Stimulated activated CD8-positive, alpha-beta memory T cell treated with anti-CD3 and anti-CD28 coated beads, Interleukin-4, amount 100 ng/mL, for 48 hours (primary cell): ENCODE measurements at regions not wholly inside any gene's neighbourhood (a gene's known extent, or its start where the extent isn't known, plus 50 kb on each side); places are given as distances from the start of the nearest gene placed in this dataset.

Experiments
- DNase-seq: peaks from one replicate; pipeline ENCODE4 v3.0.0-alpha.2; 2020

DNA sequence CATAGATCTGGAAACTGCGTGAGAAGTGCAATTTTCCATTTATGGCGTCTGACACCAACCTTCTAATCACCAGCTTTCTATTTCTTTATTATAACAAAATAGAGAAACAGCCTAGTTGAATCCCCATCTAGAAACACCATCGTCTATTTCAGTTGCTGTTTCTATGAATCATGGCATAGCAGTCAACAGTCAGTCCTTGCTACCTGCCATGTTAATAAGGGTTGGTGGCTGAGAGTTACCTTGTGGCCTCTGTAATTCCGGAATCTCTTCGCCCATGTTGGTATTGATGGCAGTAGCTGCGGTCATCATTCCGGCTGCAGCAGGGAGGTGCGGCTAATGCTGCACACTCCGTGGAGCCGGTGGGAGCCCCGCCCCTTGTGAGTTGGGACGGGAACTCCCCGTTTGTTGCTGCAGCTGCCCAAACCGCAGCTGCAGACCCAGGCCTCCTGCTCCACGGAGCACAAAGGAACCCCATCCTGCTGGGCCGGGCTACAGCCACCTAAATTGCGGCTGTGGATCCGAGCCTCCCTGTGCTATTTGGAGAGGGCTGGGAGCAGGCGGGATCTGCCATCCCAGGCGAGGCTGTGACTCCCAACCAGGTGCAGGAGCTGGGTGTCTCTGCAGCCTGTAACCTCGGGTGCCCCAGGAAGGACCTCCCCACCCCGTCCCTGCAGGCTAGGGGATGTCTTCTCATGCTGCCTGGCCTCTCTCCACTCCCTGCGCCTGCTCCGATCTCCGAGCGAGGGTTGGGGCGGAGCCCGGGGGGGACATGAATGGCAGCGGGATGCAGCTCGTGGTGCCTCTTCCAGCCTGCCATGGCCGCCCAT lies 115.4 kb upstream of the STK26 start:
- no peak for DNase-seq

DNA sequence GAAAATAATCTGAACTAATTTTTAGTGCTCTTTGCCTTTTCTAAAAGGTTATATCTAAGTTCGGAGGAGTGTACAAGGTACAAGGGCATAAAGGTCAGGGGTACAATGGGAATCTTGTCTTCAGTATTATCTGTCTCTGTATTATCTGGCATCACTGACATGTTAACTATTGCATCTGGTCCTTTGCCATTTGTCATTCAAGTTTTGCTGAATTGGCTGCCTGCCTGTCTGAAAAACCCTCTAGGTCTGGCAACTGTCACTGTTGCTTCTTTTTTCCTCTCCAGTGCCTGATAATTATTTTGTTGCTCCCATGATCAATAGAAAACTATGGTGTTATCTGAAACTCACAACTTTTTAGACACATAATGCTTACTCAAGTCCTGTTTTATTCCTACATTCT lies 112.5 kb upstream of the STK26 start:
- DNase-seq, result no peak

DNA sequence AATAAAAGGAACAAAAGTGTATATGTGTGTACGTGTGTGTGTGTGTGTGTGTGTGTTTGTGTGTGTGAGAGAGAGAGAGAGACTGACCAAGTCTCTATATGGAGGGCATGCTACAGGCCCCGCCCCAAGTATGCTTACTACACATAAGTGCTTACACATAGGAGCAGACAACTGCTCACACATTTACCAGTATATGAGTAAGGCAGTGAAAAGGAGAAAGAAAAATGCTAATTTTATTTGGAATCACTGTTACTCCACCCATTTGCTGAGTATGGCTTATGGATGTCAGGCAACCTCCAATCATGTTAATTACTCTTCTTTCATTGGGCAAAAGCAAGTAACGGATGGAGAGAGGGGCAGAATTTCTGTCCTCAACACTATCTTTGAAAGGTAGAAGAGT lies 107.6 kb upstream of the STK26 start:
- no peak for DNase-seq

DNA sequence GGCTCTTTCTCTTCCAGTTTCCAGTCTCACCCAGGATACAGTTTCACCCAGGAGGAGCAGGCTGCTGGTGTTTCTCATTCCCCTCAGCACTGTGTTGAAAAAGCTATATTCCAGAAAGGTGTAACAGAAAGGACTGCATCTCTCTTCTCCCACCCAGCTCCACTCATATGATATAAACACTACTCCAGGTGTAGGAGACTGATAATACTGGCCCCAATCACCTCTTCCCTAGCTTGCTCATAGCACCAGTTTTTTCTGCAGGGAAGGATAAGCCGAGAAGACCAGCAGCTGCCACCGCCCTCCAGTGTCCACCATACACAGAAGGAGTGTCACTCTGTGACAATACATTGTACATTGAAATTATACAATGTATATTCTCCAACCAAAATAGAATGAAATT lies 105.5 kb upstream of the STK26 start:
- no peak for DNase-seq

DNA sequence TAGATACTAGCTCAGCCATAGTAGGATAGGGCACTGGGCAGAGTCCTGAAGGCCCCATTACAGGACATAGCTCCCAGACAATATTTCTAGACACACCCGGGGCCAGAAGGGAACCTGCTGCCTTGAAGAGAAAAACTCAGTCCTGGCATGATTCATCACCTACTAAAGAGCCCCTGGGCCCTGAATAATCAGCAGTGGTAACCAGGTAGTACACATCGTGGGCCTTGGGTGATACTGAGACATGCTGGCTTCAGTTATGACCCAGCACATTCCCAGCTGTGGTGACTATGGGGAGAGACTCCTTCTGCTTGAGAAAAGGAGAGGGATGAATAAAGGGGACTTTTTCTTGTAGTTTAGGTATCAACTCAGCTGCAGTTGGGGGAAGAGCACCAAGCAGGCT lies 104.3 kb upstream of the STK26 start:
- no peak for DNase-seq

DNA sequence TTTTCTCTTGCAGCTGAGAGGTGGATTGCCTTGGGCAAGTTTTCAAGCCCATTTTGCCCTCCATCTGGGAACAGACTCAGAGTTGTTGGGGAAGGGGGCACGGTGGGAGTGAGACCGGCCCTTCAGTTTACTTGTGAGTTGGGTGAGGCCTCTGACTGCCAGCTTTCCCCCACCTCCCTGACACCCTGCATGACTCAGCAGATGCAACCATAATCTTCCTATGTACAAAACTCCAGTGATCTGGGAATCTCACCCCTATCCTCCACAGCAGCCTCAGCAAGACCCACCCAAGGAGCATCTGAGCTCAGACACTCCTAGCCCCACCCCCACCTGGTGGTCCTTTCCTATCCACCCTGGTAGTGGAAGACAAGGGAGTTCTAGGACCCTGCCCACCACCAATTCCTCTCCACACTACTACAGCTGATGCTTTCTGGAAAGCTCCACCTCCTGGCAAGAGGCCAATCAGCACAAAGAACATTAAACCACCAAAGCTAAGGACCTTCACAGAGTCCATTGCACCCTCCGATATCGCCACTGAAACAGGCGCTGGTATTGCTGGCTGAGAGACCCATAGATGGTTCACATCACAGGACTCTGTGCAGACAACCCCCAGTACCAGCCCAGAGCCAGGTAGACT lies 99.4 kb upstream of the STK26 start:
- DNase-seq, result no peak

DNA sequence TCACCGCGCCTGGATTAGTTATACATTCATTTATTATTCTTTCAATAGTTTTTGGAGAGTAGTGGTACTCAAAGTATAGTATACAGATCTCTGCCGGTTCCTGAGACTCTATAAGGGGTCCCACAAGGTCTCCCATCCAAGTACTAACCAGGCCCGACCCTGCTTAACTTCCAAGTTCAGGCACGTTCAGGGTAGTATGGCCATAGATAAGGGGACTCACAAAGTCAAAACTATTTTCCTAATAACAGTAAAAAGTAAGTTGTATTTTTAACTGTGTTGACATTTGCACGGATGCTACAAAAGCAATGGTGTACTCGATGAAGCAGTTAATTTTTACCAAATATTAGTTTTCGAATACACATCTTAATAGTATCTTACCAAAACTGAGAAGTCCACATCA lies 84.4 kb upstream of the STK26 start:
- no peak for DNase-seq

DNA sequence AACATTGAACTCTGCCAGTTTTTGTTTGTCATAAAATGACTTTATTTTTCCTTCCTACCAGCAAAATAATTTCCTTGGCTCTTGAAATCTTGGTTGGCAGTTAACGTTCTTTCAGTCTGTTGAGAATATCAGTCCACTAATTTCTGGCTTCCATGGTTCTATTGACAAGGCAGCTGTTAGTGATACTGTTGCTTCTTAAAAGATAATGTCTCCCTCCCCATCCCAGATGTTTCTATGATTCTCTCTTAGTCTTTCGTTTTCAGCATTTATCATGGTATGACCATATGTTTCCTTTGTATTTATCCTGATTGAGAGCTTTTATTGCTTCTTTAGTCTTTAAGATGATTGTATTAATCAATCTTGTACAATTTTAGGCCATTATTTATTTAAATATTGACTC lies 81.1 kb upstream of the STK26 start:
- no peak for DNase-seq

DNA sequence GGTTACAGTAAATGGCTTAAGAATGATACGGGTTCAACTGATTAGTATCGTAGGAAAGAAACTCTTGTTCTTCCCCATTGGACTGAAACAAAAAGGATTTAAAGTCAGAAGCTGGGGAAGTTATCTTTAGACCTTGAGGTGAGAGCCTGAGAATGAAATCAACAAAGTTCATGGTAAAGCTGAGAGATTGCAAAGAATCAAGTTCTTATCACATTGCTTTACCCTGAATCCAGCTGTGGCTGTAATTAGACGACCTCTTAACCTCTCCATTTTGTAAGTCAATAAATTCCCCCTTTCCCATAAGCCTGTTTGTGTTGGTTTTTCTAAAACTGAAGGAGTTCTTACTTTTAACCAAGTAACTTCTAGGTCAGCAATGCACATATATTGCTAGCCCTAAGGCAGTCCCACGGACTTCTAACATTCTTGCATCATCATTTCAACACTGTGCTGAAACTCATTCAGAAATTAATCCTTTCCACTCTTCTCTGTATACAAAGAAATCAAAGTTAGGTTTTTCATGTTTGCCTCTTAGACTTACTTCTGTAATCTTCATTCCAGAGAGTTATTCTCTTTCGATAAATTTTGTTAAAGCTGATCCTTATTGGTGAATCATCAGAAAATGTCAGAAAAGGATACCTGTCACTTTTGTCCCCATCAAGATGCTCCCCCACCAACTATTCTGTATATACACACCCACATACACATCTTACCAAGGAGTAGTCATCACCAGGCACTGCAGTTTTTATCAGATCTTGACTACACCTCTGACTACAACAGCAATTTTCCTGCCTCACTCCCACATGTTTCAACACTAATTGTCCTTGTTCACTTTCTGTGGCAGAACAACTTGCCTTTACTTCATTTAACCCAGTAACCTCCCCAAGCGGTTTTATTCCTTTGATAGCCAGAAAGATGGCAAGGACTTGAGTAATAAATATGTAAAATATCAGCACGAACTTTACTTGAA lies 77.9 kb upstream of the STK26 start:
- DNase-seq, result no peak

DNA sequence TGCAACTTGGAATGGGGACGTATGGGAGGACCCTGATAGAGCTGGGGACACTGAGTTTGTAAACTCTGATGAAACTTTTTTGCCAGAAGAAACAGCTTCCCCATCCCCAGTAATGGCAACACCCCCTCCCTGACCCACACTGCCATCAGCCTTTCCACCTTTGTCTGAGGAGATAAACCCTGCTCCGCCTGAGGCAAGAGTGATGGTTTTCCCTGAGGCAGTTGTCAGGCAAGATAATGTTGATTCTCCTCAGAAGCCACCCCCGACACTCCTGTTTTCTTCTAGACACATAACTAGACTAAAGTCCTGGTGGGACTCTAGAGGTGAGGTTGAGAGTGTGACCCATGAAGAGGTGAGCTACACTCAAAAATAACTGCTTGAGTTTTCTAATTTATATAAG lies 71.9 kb upstream of the STK26 start:
- DNase-seq, result no peak

DNA sequence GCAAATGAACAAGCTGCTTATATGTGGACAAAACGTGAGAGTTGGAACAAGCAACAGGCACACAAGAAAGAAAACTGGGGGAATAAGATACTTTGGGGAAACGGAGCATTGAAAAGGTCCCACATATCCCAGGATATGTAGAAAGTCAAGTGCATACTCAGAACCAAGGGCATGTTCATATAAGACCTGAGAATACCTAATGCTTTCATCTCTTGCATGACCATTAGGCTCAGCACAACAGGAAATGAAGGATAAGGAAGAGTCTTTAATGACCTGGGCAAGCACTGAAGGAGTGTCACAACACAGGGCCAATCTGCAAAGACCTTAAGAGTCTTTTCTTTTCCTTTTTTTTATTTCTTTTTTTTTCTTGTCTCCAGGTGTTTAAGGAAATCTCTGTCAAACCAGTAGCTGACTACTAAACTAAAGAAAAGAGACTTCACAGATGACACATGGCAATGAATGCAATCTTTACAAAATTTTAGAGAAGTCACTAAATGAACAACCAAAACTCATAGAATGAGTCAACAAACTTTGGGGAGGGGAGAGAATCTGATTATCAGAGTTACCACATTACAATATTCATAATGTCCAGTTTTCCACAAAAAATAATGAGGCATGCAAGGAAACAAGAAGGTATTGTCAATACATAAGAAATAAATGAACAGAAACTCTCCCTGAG lies 67.9 kb upstream of the STK26 start:
- DNase-seq, result no peak

DNA sequence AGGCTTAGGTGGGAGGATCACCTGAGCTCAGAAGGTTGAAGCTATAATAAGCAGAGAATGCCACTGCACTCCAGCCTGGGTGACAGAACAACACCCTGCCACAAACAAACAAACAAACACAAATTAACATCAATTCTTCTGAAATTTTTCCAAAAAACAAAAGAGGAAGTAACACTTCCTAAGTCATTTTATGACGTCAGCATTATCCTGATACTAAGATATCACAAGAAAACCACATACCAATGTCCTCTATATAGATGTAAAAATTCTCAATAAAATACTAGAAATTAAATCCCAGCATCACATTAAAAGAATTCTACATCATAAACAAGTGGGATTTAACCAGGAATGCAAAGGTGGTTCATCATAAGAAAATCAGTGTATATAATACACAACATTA lies 64.4 kb upstream of the STK26 start:
- no peak for DNase-seq

DNA sequence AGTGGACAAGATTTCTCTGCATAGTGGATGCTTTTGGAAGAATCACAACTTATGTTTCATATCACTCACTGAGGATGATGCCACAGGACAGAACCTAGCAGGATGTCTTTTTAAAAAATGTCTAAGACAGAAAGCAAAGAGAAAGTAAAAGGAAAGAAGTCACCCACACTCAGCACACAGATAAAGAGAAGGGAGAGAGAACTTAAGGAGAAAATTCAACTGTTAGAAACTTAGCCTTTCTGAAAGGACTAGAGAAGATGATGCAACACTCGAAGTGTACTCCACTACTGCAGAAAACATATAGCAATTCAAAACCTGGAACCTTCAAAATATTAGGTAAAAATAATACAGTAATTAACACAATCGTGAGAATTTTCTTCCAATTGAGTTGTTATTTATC lies 52.8 kb upstream of the STK26 start:
- DNase-seq, result no peak
